ENCODE measurements at regions not wholly inside any gene's neighbourhood (a gene's known extent, or its start where the extent isn't known, plus 50 kb on each side); places are given as distances from the start of the nearest gene placed in this dataset.

GRCh38 chr20:50273601-50274491, 83.2 kb downstream of the CEBPB start:
- DNase-seq: no peak

- peak; percentile 39 for DNase-seq
These were observed 84.2 kb downstream of the CEBPB start for GRCh38 chr20:50274570-50275430.

DNA sequence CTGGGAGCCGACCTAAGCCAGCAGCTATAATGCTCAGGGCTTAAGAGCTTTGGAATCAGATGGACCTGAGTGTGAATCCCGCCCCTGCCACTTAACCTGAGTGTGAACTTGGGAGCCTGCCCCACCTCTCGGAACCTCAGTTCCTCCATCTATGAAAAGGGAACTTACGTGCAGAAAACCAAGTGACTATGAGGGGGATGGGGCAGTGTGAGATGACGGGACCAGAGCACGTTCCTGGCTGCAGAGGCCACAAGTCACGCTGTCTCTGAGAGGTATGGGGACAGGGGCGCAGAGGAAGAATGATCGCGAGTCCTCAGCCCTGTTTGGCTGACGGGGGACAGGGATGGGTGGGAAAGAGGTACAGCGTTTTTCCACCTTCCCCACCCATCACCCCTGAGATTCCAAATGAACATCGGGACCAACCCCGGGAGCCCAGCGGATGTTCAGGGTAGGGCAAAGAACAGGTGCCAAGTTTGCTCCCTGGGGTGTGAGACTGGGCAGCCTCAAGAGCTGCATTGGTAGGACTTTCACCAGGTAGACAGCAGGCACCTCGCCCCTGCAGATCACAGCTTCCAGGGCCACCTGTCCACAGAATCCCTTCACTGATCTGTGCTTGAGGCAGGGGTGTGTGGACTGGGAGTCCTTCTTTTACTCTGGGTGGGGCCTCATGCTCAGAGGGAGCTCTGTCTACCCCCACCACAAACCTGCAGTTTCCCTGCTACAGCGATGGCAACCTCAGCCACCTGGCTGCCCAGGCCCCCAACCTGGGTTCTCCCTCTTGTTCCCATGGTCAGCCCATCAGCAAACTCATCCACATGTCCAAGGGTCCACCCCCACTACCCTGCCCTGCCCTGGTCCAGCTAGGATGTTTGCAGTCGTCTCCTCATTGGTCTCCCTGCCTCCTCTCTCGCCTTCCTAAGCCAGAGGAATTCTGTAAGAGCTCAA, 85.8 kb downstream of the CEBPB start:
- DNase-seq: no peak

DNA sequence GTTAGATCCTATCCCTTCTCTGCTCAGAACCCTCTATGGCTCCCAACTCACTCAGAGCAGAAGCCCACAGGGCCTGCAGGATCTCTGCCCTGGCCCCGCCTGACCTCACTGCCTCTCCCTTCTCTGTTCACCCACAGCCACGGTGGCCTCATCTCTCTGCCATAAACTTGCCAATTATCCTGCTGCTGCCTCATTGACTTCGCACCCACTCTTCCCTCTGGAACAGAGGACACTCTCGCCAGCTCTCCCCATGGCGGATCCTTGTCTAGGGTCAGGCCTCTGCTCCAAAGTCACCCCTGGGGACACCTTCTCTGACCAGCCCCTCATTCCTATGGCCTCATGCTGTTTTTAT, 86.4 kb downstream of the CEBPB start:
- DNase-seq: no peak

- no peak for DNase-seq
These were observed 87.1 kb downstream of the CEBPB start for GRCh38 chr20:50277460-50278376.

DNA sequence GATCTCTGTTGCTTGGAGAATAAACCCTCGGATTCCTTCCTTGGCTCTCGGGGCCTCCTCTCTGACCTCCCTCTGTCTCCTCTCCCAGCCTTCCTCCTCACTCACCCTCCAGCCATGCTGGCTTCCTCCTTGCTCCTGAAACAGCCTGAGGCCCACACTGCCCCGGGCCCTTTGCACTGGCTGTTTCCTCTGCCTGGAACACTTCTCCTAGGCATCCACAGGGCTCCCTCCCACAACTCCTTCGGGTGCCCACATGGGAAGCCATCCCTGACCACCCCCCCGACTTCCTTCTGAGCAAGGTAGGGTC, 87.7 kb downstream of the CEBPB start:
- no peak for DNase-seq

- no peak for DNase-seq
These were observed 88.3 kb downstream of the CEBPB start for GRCh38 chr20:50278684-50279531.

DNA sequence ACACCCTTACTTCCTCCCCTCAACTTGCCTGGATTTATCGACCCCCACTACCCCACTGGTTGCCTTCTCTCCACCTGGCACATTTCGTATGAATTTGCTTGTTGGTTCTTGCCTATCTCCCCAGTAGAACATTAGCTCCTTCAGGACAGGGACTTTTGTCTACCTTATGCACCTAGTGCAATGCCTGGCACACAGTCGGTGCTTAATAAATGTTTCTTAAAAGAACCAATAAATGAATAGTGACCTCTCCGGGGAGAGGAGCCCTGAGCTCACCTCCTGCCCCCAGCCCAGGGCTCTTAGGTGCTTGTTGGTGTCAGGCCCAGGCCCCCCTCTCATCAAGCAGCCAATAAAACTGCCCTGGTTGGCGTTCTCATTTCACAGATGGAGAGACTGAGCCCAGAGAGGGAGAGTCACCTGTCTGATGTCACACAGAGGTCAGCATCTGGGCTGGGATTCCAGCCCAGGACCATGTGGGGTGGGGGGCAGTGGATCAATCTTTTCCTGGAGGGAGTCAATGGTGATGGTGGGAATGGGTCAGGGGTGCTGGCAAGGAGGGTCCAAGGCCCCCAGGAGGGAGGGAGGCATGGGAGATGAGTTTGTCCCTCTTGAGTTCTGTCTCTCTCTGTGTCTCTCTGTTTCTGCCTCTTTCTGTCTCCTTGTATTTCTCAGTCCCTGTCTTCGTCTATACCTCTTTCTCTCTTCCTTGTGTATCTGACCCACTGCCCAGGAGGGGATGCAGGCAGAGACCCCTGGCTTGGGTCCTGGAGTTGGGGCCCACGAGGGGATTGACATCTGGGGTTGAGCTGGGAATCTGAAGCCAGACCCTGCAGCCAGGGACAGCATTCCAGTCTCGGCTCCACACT, 89.6 kb downstream of the CEBPB start:
- DNase-seq: no peak

- DNase-seq: no peak
These were observed 90.4 kb downstream of the CEBPB start for GRCh38 chr20:50280851-50281655.

DNA sequence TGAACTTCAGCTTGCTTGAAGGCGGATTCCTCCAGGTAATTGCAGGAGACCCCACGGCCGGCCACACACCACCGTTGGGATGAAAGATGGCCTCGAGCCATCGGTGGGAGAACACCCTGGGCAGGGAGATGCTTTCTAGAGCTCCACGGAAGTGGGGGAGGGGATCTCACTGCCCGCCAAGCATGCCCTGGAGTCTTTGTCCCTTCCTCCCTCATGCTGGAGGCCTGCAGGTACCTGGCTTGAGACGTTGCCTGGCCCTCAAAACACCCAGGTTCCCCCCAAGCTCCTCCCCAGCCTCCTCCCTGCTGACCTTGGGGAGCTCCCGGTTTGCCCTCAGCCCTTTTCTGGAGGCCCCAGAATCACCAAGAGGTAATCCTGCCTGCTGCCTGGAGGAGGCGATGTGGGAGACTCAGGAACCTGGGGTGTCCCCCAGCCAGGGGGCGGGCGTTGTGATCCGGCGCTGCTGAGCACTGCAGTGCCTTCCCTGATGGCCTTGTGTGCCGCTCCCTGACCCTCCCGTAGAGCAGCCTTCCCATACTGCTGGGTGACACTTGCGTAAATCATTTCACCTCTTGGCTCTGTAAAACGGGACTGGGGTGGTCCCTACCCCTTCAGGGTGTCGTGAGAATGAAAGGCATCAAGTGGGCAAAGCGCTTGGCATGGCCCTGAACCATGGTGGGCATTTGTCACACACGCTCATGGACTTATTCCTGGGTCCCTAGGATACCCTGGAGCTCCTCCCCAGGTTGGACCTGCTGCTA, 91.4 kb downstream of the CEBPB start:
- DNase-seq: no peak

DNA sequence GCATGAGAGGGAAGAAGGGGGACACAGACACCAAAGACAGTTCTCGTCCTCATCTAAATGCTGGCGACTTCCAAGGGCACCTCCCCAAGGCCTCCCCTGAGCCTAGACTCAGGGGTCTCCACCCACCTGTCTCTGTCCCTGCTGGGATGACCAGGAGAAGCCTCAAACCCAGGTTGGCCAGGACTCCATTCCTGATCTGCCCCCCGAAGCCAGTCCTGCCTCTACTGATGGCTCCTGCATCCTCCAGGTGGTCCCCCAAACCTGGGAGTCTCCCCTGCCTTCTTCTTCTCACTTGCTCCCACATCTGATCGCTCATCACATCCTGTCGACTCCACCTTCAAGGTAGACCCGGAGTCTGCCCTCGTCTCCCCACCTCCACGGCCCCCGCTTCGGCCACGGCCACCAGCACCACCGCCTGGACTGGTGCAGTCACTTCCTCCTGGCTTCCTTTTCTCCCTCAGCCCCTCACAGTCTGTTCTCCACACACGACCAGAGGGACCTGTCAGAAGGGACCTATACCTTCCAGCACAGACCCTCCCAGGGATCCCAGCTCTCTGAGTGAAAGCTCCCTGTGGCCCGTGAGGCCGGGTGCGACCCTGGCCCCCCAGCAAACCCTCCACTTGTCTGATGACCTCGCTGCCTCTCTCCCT, 92.1 kb downstream of the CEBPB start:
- DNase-seq: no peak

GRCh38 chr20:50283370-50283769, 92.7 kb downstream of the CEBPB start:
- DNase-seq: no peak

- DNase-seq: peak; percentile 21
These were observed 93.5 kb downstream of the CEBPB start for GRCh38 chr20:50283922-50284810.

- no peak for DNase-seq
These were observed 94.3 kb downstream of the CEBPB start for GRCh38 chr20:50284811-50285375.

DNA sequence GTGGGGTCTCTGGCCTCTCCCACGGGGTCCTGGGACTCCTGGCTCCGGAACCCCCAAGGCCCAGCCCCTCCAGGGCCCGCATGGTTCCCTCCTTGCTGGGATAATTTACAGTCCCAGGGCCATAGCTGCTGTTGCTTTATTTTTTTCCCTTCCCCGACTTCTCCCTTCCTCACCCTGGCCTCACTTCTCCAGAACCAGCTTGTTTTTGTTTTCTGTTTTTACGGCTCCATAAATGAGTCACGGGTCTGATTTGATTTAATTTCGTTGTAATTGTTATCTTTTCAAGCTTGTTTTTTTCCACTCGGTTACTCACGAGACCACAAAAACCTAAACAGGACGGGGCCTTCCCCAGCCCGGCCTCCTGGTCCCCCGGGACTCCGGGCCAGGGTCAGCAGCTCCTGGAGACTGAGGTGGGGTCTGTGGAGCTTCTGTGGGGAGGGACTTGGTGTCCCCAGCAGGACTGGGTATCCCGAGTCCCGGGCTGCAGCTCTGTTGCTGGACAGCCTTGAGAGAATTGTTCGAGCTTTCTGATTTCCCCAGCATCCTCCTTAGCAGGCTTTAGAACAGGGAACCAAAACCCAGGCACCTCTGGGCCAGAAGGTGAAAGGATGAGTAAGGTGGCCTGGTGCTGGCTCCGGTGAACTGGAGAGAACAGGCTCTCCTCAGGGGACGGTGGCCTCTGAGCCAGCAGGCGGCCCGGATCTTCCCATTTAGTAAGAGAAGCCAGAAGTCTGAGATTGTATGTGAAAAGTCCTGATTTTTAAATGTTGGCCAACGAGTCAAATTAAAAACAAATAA, 94.9 kb downstream of the CEBPB start:
- no peak for DNase-seq

GRCh38 chr20:50286174-50286511, 95.5 kb downstream of the CEBPB start:
- no peak for DNase-seq
